Adrenal gland (tissue), 5 donors: ENCODE measurements at regions not wholly inside any gene's neighbourhood (a gene's known extent, or its start where the extent isn't known, plus 50 kb on each side); places are given as distances from the start of the nearest gene placed in this dataset.

ENCODE experiments used
- CTCF ChIP-seq, 6 experiments: fragments of 450-650 bp in 4 of 6; fragments of 200-600 bp in 2 of 6; sonication (generic) in 1 of 6; IDR thresholded peaks; 1 replicate in 5 of 6; 2 replicates in 1 of 6; pipeline versions ENCODE4 v1.5.1 to v1.8.0; 2016 to 2021; ENCODE audit warnings: antibody characterized with exemption in 6 of 6, mild to moderate bottlenecking in 2 of 6, moderate library complexity in 1 of 6
- POLR2A ChIP-seq, 2 donors: fragments of 450-650 bp; IDR thresholded peaks; one replicate each; pipeline ENCODE4 v1.6.1; 2017; ENCODE audit warnings: antibody characterized with exemption in 2 of 2, mild to moderate bottlenecking in 2 of 2, moderate library complexity in 1 of 2
- donor health status: DM: no; HTN: no; CAD: no.

- TF ChIP-seq CTCF (IDR thresholded peaks at IDR 0.05): no peak
- TF ChIP-seq POLR2A (IDR thresholded peaks at IDR 0.05): no peak
Observed at GRCh38 chr10:91023700-91024398, 103.0 kb upstream of the ANKRD1 start.
